CD8-positive, alpha-beta memory T cell (primary cell): ENCODE measurements at regions not wholly inside any gene's neighbourhood (a gene's known extent, or its start where the extent isn't known, plus 50 kb on each side); places are given as distances from the start of the nearest gene placed in this dataset.
"Not testable (repeated sequence)": the region's sequence is repeated elsewhere in the genome, so short reads cannot be mapped to it uniquely, and the experiment has no call there.

Experiments
- CTCF ChIA-PET: fragments of 350-600 bp; sonication (Branson Sonifier 250); formaldehyde crosslinking; loops from one replicate; lab custom pipeline; 2021; ENCODE audit warnings: antibody characterized with exemption; lab: Charles Lee
- POLR2A ChIA-PET: fragments of 350-600 bp; sonication (Branson Sonifier 250); formaldehyde crosslinking; loops from one replicate; lab custom pipeline; 2021; ENCODE audit warnings: antibody characterized with exemption; lab: Charles Lee
- DNase-seq, 5 donors: peaks; one replicate each; pipeline versions ENCODE4 v3.0.0 to v3.0.0-alpha.2; 2020 to 2022; ENCODE audit warnings: mixed read lengths in 1 of 5
- H3K27ac ChIP-seq: one replicate; pipeline ENCODE4 v1.7.0; 2013; ENCODE audit warnings: low read depth, mild to moderate bottlenecking, low read length, moderate library complexity
- H3K27me3 ChIP-seq: 2 replicates; pipeline ENCODE4 v1.7.0; 2013; ENCODE audit warnings: low read length, mild to moderate bottlenecking; ENCODE audit not compliant: insufficient read depth, poor library complexity, severe bottlenecking
- H3K36me3 ChIP-seq: 2 replicates; pipeline ENCODE4 v1.7.0; 2013; ENCODE audit warnings: mild to moderate bottlenecking, low read length, moderate library complexity; ENCODE audit not compliant: insufficient read depth
- H3K4me1 ChIP-seq: 2 replicates; pipeline ENCODE4 v1.7.0; 2013; ENCODE audit warnings: mild to moderate bottlenecking, low read length, moderate library complexity; ENCODE audit not compliant: insufficient read depth
- H3K4me3 ChIP-seq: 2 replicates; pipeline ENCODE4 v1.7.0; 2013; ENCODE audit warnings: mild to moderate bottlenecking, low read length
- H3K9me3 ChIP-seq: 2 replicates; pipeline ENCODE4 v1.7.0; 2013; ENCODE audit warnings: mild to moderate bottlenecking, low read length
- H3K27ac Mint-ChIP-seq, 8 donors: one replicate each; pipeline ENCODE4 v1.8.0; 2020 to 2021; ENCODE audit warnings: mixed read lengths in 8 of 8, mild to moderate bottlenecking in 6 of 8, inconsistent platforms in 3 of 8, moderate library complexity in 3 of 8
- H3K27me3 Mint-ChIP-seq, 2 donors: one replicate each; pipeline ENCODE4 v1.8.0; 2020 to 2021; ENCODE audit warnings: mixed read lengths in 2 of 2, mild to moderate bottlenecking in 1 of 2, moderate library complexity in 1 of 2
- H3K36me3 Mint-ChIP-seq, 3 donors: one replicate each; pipeline ENCODE4 v1.8.0; 2020 to 2021; ENCODE audit warnings: mixed read lengths in 3 of 3, inconsistent platforms in 1 of 3, mild to moderate bottlenecking in 1 of 3
- H3K4me1 Mint-ChIP-seq, 3 donors: one replicate each; pipeline ENCODE4 v1.8.0; 2020 to 2021; ENCODE audit warnings: mixed read lengths in 3 of 3, inconsistent platforms in 1 of 3, mild to moderate bottlenecking in 1 of 3
- H3K4me3 Mint-ChIP-seq, 7 donors: one replicate each; pipeline ENCODE4 v1.8.0; 2020 to 2021; ENCODE audit warnings: mixed read lengths in 7 of 7, mild to moderate bottlenecking in 6 of 7, moderate library complexity in 4 of 7, inconsistent platforms in 2 of 7
- H3K9me3 Mint-ChIP-seq, 5 donors: one replicate each; pipeline ENCODE4 v1.8.0; 2020 to 2022; ENCODE audit warnings: mixed read lengths in 5 of 5, mild to moderate bottlenecking in 3 of 5, moderate library complexity in 2 of 5, inconsistent platforms in 1 of 5

- no peak overlapping the region for H3K4me3 Mint-ChIP-seq
- peaks cover 0 to 3% of the 10 kb centered on the region in 2 donors for H3K27me3 Mint-ChIP-seq
- Histone ChIP-seq H3K4me3 (no peak overlapping the region), H3K27me3 (no peaks in the 10 kb centered on the region), H3K9me3 (no peaks in the 10 kb centered on the region), H3K4me1 (no peaks in the 10 kb centered on the region), H3K27ac (no peak overlapping the region), H3K36me3 (no peaks in the 10 kb centered on the region)
- ChIA-PET CTCF (no interaction called here), POLR2A (no interaction called here)
- H3K27ac Mint-ChIP-seq = peak overlapping the region in 1 of 8 donors; percentile 68
- H3K9me3 Mint-ChIP-seq = no peaks in the 10 kb centered on the region
- H3K36me3 Mint-ChIP-seq = peaks cover 0 to 29% (median 2%) of the 10 kb centered on the region in 3 donors
- DNase-seq = peak in 1 of 5 donors; percentile 35
- H3K4me1 Mint-ChIP-seq = peaks cover 0 to 6% (median 0%) of the 10 kb centered on the region in 3 donors
These were observed 154.5 kb downstream of the LAT start for GRCh38 chr16:29139261-29139802.

GRCh38 chr16:29138698-29139097, 153.8 kb downstream of the LAT start:
- POLR2A ChIA-PET, H3K9me3 Mint-ChIP-seq, H3K4me3 ChIP-seq, H3K27me3 ChIP-seq, CTCF ChIA-PET, H3K4me3 Mint-ChIP-seq, H3K27ac ChIP-seq, H3K4me1 ChIP-seq, H3K4me1 Mint-ChIP-seq, H3K27ac Mint-ChIP-seq, H3K36me3 ChIP-seq, H3K27me3 Mint-ChIP-seq, H3K9me3 ChIP-seq: not testable (repeated sequence)
- peak in 1 of 5 donors; percentile 20 for DNase-seq
- H3K36me3 Mint-ChIP-seq = peaks cover 0 to 29% (median 2%) of the 10 kb centered on the region in 3 donors

- POLR2A ChIA-PET, CTCF ChIA-PET, H3K27me3 ChIP-seq, H3K4me3 Mint-ChIP-seq, H3K9me3 ChIP-seq, H3K27me3 Mint-ChIP-seq, H3K4me1 ChIP-seq, H3K4me1 Mint-ChIP-seq, H3K4me3 ChIP-seq, H3K36me3 ChIP-seq, H3K9me3 Mint-ChIP-seq, DNase-seq, H3K27ac ChIP-seq: not testable (repeated sequence)
- peaks cover 0 to 30% (median 2%) of the 10 kb centered on the region in 3 donors for H3K36me3 Mint-ChIP-seq
- peak overlapping the region in 1 of 8 donors; percentile 17 for H3K27ac Mint-ChIP-seq
These were observed 153.2 kb downstream of the LAT start for GRCh38 chr16:29137894-29138662.

GRCh38 chr16:29137461-29137860, 152.6 kb downstream of the LAT start:
- DNase-seq, H3K9me3 ChIP-seq, H3K9me3 Mint-ChIP-seq, H3K27me3 ChIP-seq, H3K4me3 Mint-ChIP-seq, H3K27ac ChIP-seq, CTCF ChIA-PET, H3K27me3 Mint-ChIP-seq, H3K4me3 ChIP-seq, H3K36me3 ChIP-seq, POLR2A ChIA-PET, H3K4me1 Mint-ChIP-seq, H3K4me1 ChIP-seq: not testable (repeated sequence)
- peaks cover 0 to 24% (median 2%) of the 10 kb centered on the region in 3 donors for H3K36me3 Mint-ChIP-seq
- peak overlapping the region in 3 of 8 donors; percentile 17 to 29 (median 24) for H3K27ac Mint-ChIP-seq

GRCh38 chr16:29136916-29137315, 152.1 kb downstream of the LAT start:
- POLR2A ChIA-PET, H3K27me3 ChIP-seq, H3K9me3 ChIP-seq, H3K4me1 Mint-ChIP-seq, H3K27ac ChIP-seq, DNase-seq, H3K4me1 ChIP-seq, H3K27me3 Mint-ChIP-seq, CTCF ChIA-PET, H3K4me3 Mint-ChIP-seq, H3K36me3 ChIP-seq, H3K9me3 Mint-ChIP-seq, H3K4me3 ChIP-seq: not testable (repeated sequence)
- Mint-ChIP-seq H3K36me3 (peaks cover 0 to 22% (median 2%) of the 10 kb centered on the region in 3 donors), H3K27ac (peak overlapping the region in 3 of 8 donors; percentile 21 to 77 (median 64))

- Mint-ChIP-seq H3K36me3 (peaks cover 0 to 25% (median 2%) of the 10 kb centered on the region in 3 donors), H3K27ac (peak overlapping the region; percentile 14 to 96 (median 56))
- H3K27me3 ChIP-seq, H3K4me3 Mint-ChIP-seq, DNase-seq, H3K36me3 ChIP-seq, CTCF ChIA-PET, H3K27me3 Mint-ChIP-seq, POLR2A ChIA-PET, H3K9me3 Mint-ChIP-seq, H3K4me1 Mint-ChIP-seq, H3K4me1 ChIP-seq, H3K4me3 ChIP-seq, H3K9me3 ChIP-seq, H3K27ac ChIP-seq: not testable (repeated sequence)
These were observed 151.3 kb downstream of the LAT start for GRCh38 chr16:29136046-29136696.

- H3K9me3 ChIP-seq, H3K9me3 Mint-ChIP-seq, DNase-seq, H3K4me3 Mint-ChIP-seq, H3K27ac ChIP-seq, H3K4me1 ChIP-seq, H3K27me3 ChIP-seq, H3K4me3 ChIP-seq, H3K27me3 Mint-ChIP-seq, CTCF ChIA-PET, POLR2A ChIA-PET, H3K4me1 Mint-ChIP-seq, H3K36me3 ChIP-seq: not testable (repeated sequence)
- Mint-ChIP-seq H3K36me3 (peaks cover 0 to 26% (median 2%) of the 10 kb centered on the region in 3 donors), H3K27ac (peak overlapping the region in 4 of 8 donors; percentile 26 to 68 (median 58))
These were observed 150.2 kb downstream of the LAT start for GRCh38 chr16:29135098-29135497.

GRCh38 chr16:29133681-29134430, 149.0 kb downstream of the LAT start:
- H3K36me3 ChIP-seq, H3K4me3 ChIP-seq, DNase-seq, H3K9me3 Mint-ChIP-seq, POLR2A ChIA-PET, H3K27ac ChIP-seq, CTCF ChIA-PET, H3K4me3 Mint-ChIP-seq, H3K4me1 Mint-ChIP-seq, H3K27me3 ChIP-seq, H3K4me1 ChIP-seq, H3K9me3 ChIP-seq, H3K27me3 Mint-ChIP-seq: not testable (repeated sequence)
- Mint-ChIP-seq H3K36me3 (peaks cover 0 to 29% (median 2%) of the 10 kb centered on the region in 3 donors), H3K27ac (peak overlapping the region in 1 of 8 donors; percentile 60)
